Uterus (tissue), 3 donors: ENCODE measurements at regions not wholly inside any gene's neighbourhood (a gene's known extent, or its start where the extent isn't known, plus 50 kb on each side); places are given as distances from the start of the nearest gene placed in this dataset.
A peak's percentile ranks its signal among the peaks of the same experiment; 100 is the strongest.
"Not testable (repeated sequence)": the region's sequence is repeated elsewhere in the genome, so short reads cannot be mapped to it uniquely, and the experiment has no call there.

Source experiments
- DNase-seq, 2 donors: peaks; one replicate each; pipeline ENCODE4 v3.0.0-alpha.2; 2019 to 2020
- H3K27ac ChIP-seq, 2 donors: fragments of 200-600 bp; sonication (generic); 1 replicate in 1 of 2; 2 replicates in 1 of 2; pipeline ENCODE4 v1.5.1; 2016 to 2018
- H3K27me3 ChIP-seq, 2 donors: fragments of 200-600 bp; sonication (generic); one replicate each; pipeline ENCODE4 v1.5.1; 2018 to 2019; ENCODE audit warnings: control low read depth in 1 of 2
- H3K36me3 ChIP-seq, 2 donors: fragments of 200-600 bp; sonication (generic); one replicate each; pipeline ENCODE4 v1.5.1; 2019; ENCODE audit warnings: control low read depth in 1 of 2
- H3K4me1 ChIP-seq, 2 donors: fragments of 200-600 bp; sonication (generic); one replicate each; pipeline ENCODE4 v1.5.1; 2018 to 2019; ENCODE audit warnings: control low read depth in 1 of 2
- H3K4me3 ChIP-seq, 2 donors: fragments of 200-600 bp; sonication (generic); 1 replicate in 1 of 2; 2 replicates in 1 of 2; pipeline ENCODE4 v1.5.1; 2018 to 2019; ENCODE audit warnings: mild to moderate bottlenecking in 1 of 2
- H3K9me3 ChIP-seq, 2 donors: fragments of 200-600 bp; sonication (generic); one replicate each; pipeline ENCODE4 v1.5.1; 2019; ENCODE audit warnings: control low read depth in 1 of 2
- POLR2A ChIP-seq, 2 donors: fragments of 450-650 bp; IDR thresholded peaks; one replicate each; pipeline ENCODE4 v1.6.1; 2016; ENCODE audit warnings: antibody characterized with exemption in 2 of 2, mild to moderate bottlenecking in 1 of 2, moderate library complexity in 1 of 2
- intact Hi-C: fragments of 100-400 bp; cut with DNase I; formaldehyde crosslinking; loops from one replicate; pipeline ENCODE4 v1.15.1; 2023; ENCODE audit warnings: low total_unique reads
- TF ChIP-seq, protein P1 (sequence below), 4 experiments: fragments of 200-600 bp in 2 of 4; fragments of 450-650 bp in 2 of 4; sonication (generic) in 2 of 4; IDR thresholded peaks; one replicate each; pipeline ENCODE4 v1.5.1; 2016 to 2019; ENCODE audit warnings: antibody characterized with exemption in 4 of 4, mild to moderate bottlenecking in 2 of 4, moderate library complexity in 1 of 4
- donor health status: DM: yes; HTN: yes; CAD: no.

DNA sequence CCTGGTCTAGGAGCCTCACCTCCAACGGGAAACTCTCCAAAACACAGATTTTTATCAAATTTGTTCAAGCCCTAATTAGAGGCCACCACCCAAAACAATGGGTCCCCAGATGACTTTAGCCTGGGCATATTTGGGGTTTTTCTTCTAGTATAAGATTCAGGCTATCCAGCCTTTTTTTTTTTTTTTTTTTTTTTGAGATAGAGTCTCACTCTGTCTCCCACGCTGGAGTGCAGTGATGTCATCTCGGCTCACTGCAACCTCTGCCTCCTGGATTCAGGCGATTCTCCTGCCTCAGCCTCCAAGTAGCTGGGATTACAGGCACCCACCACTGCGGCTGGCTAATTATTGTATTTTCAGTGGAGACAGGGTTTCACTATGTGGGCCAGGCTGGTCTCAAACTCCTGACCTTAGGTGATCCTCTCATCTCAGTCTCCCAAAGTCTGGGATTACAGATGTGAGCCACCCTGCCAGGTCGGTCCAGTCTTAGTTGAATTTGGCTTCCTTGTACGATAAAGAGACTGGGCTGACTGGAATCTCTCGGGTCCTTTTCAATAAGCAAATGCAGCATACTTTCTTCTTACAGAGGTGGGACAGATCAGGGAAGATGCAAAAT is 91.4 kb upstream of the KLF6 start:
- no peak overlapping the region for H3K27ac ChIP-seq
- no peak overlapping the region for H3K4me3 ChIP-seq
- no peaks in the 10 kb centered on the region for H3K36me3 ChIP-seq
- no peaks in the 10 kb centered on the region for H3K4me1 ChIP-seq
- no peak for TF ChIP-seq POLR2A (IDR thresholded peaks at IDR 0.05)
- TF ChIP-seq, protein P1, sequence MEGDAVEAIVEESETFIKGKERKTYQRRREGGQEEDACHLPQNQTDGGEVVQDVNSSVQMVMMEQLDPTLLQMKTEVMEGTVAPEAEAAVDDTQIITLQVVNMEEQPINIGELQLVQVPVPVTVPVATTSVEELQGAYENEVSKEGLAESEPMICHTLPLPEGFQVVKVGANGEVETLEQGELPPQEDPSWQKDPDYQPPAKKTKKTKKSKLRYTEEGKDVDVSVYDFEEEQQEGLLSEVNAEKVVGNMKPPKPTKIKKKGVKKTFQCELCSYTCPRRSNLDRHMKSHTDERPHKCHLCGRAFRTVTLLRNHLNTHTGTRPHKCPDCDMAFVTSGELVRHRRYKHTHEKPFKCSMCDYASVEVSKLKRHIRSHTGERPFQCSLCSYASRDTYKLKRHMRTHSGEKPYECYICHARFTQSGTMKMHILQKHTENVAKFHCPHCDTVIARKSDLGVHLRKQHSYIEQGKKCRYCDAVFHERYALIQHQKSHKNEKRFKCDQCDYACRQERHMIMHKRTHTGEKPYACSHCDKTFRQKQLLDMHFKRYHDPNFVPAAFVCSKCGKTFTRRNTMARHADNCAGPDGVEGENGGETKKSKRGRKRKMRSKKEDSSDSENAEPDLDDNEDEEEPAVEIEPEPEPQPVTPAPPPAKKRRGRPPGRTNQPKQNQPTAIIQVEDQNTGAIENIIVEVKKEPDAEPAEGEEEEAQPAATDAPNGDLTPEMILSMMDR (IDR thresholded peaks at IDR 0.05): no peak
- H3K27me3 ChIP-seq: no peaks in the 10 kb centered on the region
- DNase-seq: no peak
- H3K9me3 ChIP-seq: no peaks in the 10 kb centered on the region
- intact Hi-C loops: no loop called here

- no peak overlapping the region for H3K27ac ChIP-seq
- intact Hi-C loops: no loop called here
Measured at GRCh38 chr10:3875842-3876235, 90.8 kb upstream of the KLF6 start.

DNA sequence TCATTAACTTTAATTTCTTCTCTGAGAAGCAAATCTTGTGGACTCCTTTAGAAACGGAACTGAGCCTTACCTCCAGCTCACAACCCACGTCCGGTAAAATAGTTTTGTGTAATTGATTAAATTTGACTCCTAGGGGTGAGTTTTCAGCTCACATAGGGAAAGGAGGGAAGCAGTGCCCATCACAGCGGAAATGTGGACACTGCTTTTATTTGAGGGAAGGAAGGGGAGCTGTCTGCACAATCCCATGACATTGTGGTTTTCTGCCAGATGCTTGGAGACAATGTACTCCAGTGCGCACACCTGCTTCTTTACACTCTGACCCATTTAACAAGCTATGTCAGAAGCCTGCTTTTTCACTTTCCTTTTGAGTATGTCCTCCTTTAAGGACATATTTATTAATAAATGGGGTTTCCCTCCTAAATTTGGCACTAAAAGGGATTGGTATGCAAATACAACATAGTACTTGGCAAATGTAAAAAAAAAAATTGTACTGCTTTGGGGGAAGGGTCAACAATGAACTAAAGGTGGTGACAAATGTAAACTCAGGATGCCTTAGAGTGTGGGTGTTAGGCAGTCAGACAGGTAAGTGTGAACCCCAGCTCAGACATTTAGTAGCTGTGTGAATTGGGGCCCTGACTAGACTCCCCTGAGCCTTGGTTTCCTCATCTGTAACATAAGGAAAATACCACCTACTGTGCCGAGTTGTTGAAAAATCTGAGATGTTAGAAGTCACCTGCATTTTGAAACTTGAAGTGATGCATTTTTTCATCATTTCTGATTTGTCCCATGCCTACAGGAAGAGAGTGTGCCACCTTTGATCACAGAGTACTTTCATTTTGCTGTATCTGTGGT is 90.2 kb upstream of the KLF6 start:
- H3K36me3 ChIP-seq: no peaks in the 10 kb centered on the region
- intact Hi-C loops: no loop called here
- DNase-seq: peak in 1 of 2 donors; percentile 15
- TF ChIP-seq POLR2A (IDR thresholded peaks at IDR 0.05): no peak
- no peaks in the 10 kb centered on the region for H3K27me3 ChIP-seq
- no peaks in the 10 kb centered on the region for H3K4me1 ChIP-seq
- H3K4me3 ChIP-seq: no peak overlapping the region
- no peaks in the 10 kb centered on the region for H3K9me3 ChIP-seq
- H3K27ac ChIP-seq: no peak overlapping the region

More at GRCh38 chr10:3875842-3876235, 90.8 kb upstream of the KLF6 start:
- H3K9me3 ChIP-seq: no peaks in the 10 kb centered on the region
- no peaks in the 10 kb centered on the region for H3K4me1 ChIP-seq
- H3K27me3 ChIP-seq: no peaks in the 10 kb centered on the region
- H3K36me3 ChIP-seq: no peaks in the 10 kb centered on the region
- DNase-seq: no peak
- no peak overlapping the region for H3K4me3 ChIP-seq
- TF ChIP-seq POLR2A (IDR thresholded peaks at IDR 0.05): no peak
- TF ChIP-seq, protein P1 (IDR thresholded peaks at IDR 0.05): no peak

DNA sequence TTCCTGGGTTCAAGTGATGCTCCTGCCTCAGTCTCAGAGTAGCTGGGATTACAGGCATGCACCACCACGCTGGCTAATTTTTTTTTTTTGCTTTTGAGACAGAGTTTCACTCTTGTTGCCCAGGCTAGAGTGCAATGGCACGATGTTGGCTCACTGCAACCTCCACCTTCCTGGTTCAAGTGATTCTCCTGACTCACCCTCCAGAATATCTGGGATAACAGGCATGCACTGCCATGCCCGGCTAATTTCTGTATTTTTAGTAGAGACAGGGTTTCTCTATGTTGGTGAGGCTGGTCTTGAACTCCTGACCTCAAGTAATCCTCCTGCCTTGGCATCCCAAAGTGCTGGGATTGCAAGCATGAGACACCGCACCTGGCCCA is 89.6 kb upstream of the KLF6 start:
- H3K9me3 ChIP-seq, H3K4me1 ChIP-seq, intact Hi-C loops, H3K27me3 ChIP-seq, H3K4me3 ChIP-seq, H3K36me3 ChIP-seq, H3K27ac ChIP-seq: not testable (repeated sequence)
- peak in 1 of 2 donors; percentile 6 for DNase-seq

GRCh38 chr10:3873728-3874461 is 88.9 kb upstream of the KLF6 start:
- intact Hi-C loops: no loop called here

More at GRCh38 chr10:3873728-3874461, 88.9 kb upstream of the KLF6 start:
- Histone ChIP-seq H3K27me3 (no peaks in the 10 kb centered on the region), H3K9me3 (no peaks in the 10 kb centered on the region), H3K4me1 (no peaks in the 10 kb centered on the region), H3K4me3 (no peak overlapping the region), H3K36me3 (no peaks in the 10 kb centered on the region), H3K27ac (peak overlapping the region in 1 of 2 donors; percentile 37)
- no peak for DNase-seq
- TF ChIP-seq, protein P1 (IDR thresholded peaks at IDR 0.05): no peak
- no peak for TF ChIP-seq POLR2A (IDR thresholded peaks at IDR 0.05)
